Neuron (in vitro differentiated cells): ENCODE measurements at regions not wholly inside any gene's neighbourhood (a gene's known extent, or its start where the extent isn't known, plus 50 kb on each side); places are given as distances from the start of the nearest gene placed in this dataset.

Source experiments
- H2AFZ ChIP-seq: one replicate; pipeline ENCODE4 v1.6.1; 2013; ENCODE audit warnings: low read depth, mild to moderate bottlenecking, inconsistent platforms, low read length, moderate library complexity
- H3K27me3 ChIP-seq: one replicate; pipeline ENCODE4 v1.6.1; 2013; ENCODE audit warnings: low read length; ENCODE audit not compliant: insufficient read depth
- H3K36me3 ChIP-seq: one replicate; pipeline ENCODE4 v1.6.1; 2013; ENCODE audit warnings: low read length; ENCODE audit not compliant: insufficient read depth
- H3K4me1 ChIP-seq: one replicate; pipeline ENCODE4 v1.6.1; 2013; ENCODE audit warnings: low read length; ENCODE audit not compliant: insufficient read depth
- H3K4me3 ChIP-seq: 2 replicates; pipeline ENCODE4 v1.5.1; 2013; ENCODE audit warnings: mild to moderate bottlenecking, low read length, moderate library complexity
- H3K9me3 ChIP-seq: one replicate; pipeline ENCODE4 v1.6.1; 2013; ENCODE audit warnings: low read length

GRCh38 chr18:41604964-41605363 lies 350.1 kb upstream of the PIK3C3 start:
- H3K4me3 ChIP-seq, result no peak overlapping the region
- H3K36me3 ChIP-seq, result no peaks in the 10 kb centered on the region
- H3K4me1 ChIP-seq, result no peaks in the 10 kb centered on the region
- H2AFZ ChIP-seq, result no peak overlapping the region
- no peaks in the 10 kb centered on the region for H3K27me3 ChIP-seq
- H3K9me3 ChIP-seq, result no peaks in the 10 kb centered on the region

- Histone ChIP-seq H3K27me3 (no peaks in the 10 kb centered on the region), H2AFZ (no peak overlapping the region), H3K36me3 (no peaks in the 10 kb centered on the region), H3K4me3 (no peak overlapping the region), H3K9me3 (no peaks in the 10 kb centered on the region), H3K4me1 (peaks cover 6% of the 10 kb centered on the region)
Observed at GRCh38 chr18:41602034-41602433, 353.0 kb upstream of the PIK3C3 start.

GRCh38 chr18:41600693-41601391 lies 354.2 kb upstream of the PIK3C3 start:
- Histone ChIP-seq H3K4me3 (no peak overlapping the region), H3K27me3 (no peaks in the 10 kb centered on the region), H3K4me1 (peaks cover 6% of the 10 kb centered on the region)

GRCh38 chr18:41599466-41599865 lies 355.6 kb upstream of the PIK3C3 start:
- H3K4me3 ChIP-seq, result no peak overlapping the region
- peaks cover 6% of the 10 kb centered on the region for H3K4me1 ChIP-seq
- no peaks in the 10 kb centered on the region for H3K36me3 ChIP-seq
- H3K27me3 ChIP-seq, result no peaks in the 10 kb centered on the region
- H3K9me3 ChIP-seq, result no peaks in the 10 kb centered on the region
- no peak overlapping the region for H2AFZ ChIP-seq

More at GRCh38 chr18:41600693-41601391, 354.2 kb upstream of the PIK3C3 start:
- H3K36me3 ChIP-seq, result no peaks in the 10 kb centered on the region
- H2AFZ ChIP-seq, result no peak overlapping the region
- no peaks in the 10 kb centered on the region for H3K9me3 ChIP-seq

- no peaks in the 10 kb centered on the region for H3K27me3 ChIP-seq
- no peaks in the 10 kb centered on the region for H3K36me3 ChIP-seq
- H3K4me3 ChIP-seq, result no peak overlapping the region
- no peak overlapping the region for H2AFZ ChIP-seq
- H3K9me3 ChIP-seq, result no peaks in the 10 kb centered on the region
- H3K4me1 ChIP-seq, result peaks cover 6% of the 10 kb centered on the region
Observed at GRCh38 chr18:41594582-41594981, 360.5 kb upstream of the PIK3C3 start.

GRCh38 chr18:41593171-41593675 lies 361.8 kb upstream of the PIK3C3 start:
- no peaks in the 10 kb centered on the region for H3K36me3 ChIP-seq
- peaks cover 6% of the 10 kb centered on the region for H3K4me1 ChIP-seq
- no peak overlapping the region for H2AFZ ChIP-seq
- H3K9me3 ChIP-seq, result no peaks in the 10 kb centered on the region
- no peak overlapping the region for H3K4me3 ChIP-seq
- no peaks in the 10 kb centered on the region for H3K27me3 ChIP-seq

GRCh38 chr18:41587976-41588375 lies 367.1 kb upstream of the PIK3C3 start:
- H3K4me3 ChIP-seq, result no peak overlapping the region
- no peaks in the 10 kb centered on the region for H3K27me3 ChIP-seq
- no peak overlapping the region for H2AFZ ChIP-seq
- H3K36me3 ChIP-seq, result peaks cover 6% of the 10 kb centered on the region
- H3K4me1 ChIP-seq, result no peaks in the 10 kb centered on the region
- no peaks in the 10 kb centered on the region for H3K9me3 ChIP-seq

GRCh38 chr18:41585512-41585911 lies 369.5 kb upstream of the PIK3C3 start:
- Histone ChIP-seq H3K4me1 (peaks cover 1% of the 10 kb centered on the region), H2AFZ (no peak overlapping the region), H3K9me3 (no peaks in the 10 kb centered on the region), H3K4me3 (no peak overlapping the region), H3K36me3 (peaks cover 6% of the 10 kb centered on the region), H3K27me3 (no peaks in the 10 kb centered on the region)

GRCh38 chr18:41579185-41579584 lies 375.8 kb upstream of the PIK3C3 start:
- H2AFZ ChIP-seq, result no peak overlapping the region
- peaks cover 3% of the 10 kb centered on the region for H3K36me3 ChIP-seq
- no peak overlapping the region for H3K4me3 ChIP-seq
- H3K4me1 ChIP-seq, result peaks cover 18% of the 10 kb centered on the region
- no peaks in the 10 kb centered on the region for H3K9me3 ChIP-seq
- H3K27me3 ChIP-seq, result no peaks in the 10 kb centered on the region

- H3K27me3 ChIP-seq, result no peaks in the 10 kb centered on the region
Observed at GRCh38 chr18:41577529-41577928, 377.5 kb upstream of the PIK3C3 start.

GRCh38 chr18:41576643-41577042 lies 378.4 kb upstream of the PIK3C3 start:
- H3K4me3 ChIP-seq, result no peak overlapping the region
- H3K27me3 ChIP-seq, result no peaks in the 10 kb centered on the region
- H3K36me3 ChIP-seq, result no peaks in the 10 kb centered on the region
- no peaks in the 10 kb centered on the region for H3K9me3 ChIP-seq
- H3K4me1 ChIP-seq, result peaks cover 18% of the 10 kb centered on the region
- no peak overlapping the region for H2AFZ ChIP-seq

More at GRCh38 chr18:41577529-41577928, 377.5 kb upstream of the PIK3C3 start:
- no peaks in the 10 kb centered on the region for H3K36me3 ChIP-seq
- peaks cover 18% of the 10 kb centered on the region for H3K4me1 ChIP-seq
- no peaks in the 10 kb centered on the region for H3K9me3 ChIP-seq
- no peak overlapping the region for H2AFZ ChIP-seq
- no peak overlapping the region for H3K4me3 ChIP-seq

GRCh38 chr18:41569867-41570266 lies 385.2 kb upstream of the PIK3C3 start:
- no peak overlapping the region for H2AFZ ChIP-seq
- H3K27me3 ChIP-seq, result no peaks in the 10 kb centered on the region
- H3K4me1 ChIP-seq, result no peaks in the 10 kb centered on the region
- H3K9me3 ChIP-seq, result no peaks in the 10 kb centered on the region
- no peak overlapping the region for H3K4me3 ChIP-seq
- H3K36me3 ChIP-seq, result no peaks in the 10 kb centered on the region

- Histone ChIP-seq H2AFZ (no peak overlapping the region), H3K4me1 (no peaks in the 10 kb centered on the region), H3K27me3 (no peaks in the 10 kb centered on the region), H3K4me3 (no peak overlapping the region), H3K36me3 (no peaks in the 10 kb centered on the region), H3K9me3 (no peaks in the 10 kb centered on the region)
Observed at GRCh38 chr18:41561961-41562360, 393.1 kb upstream of the PIK3C3 start.

GRCh38 chr18:41558715-41559114 lies 396.3 kb upstream of the PIK3C3 start:
- Histone ChIP-seq H3K27me3 (no peaks in the 10 kb centered on the region), H2AFZ (no peak overlapping the region), H3K4me1 (no peaks in the 10 kb centered on the region), H3K9me3 (no peaks in the 10 kb centered on the region), H3K36me3 (no peaks in the 10 kb centered on the region), H3K4me3 (no peak overlapping the region)
